Adipocyte (in vitro differentiated cells): ENCODE measurements at regions not wholly inside any gene's neighbourhood (a gene's known extent, or its start where the extent isn't known, plus 50 kb on each side); places are given as distances from the start of the nearest gene placed in this dataset.
A peak's percentile ranks its signal among the peaks of the same experiment; 100 is the strongest.

Experiments
- DNase-seq: peaks from one replicate; pipeline ENCODE4 v3.0.0-alpha.2; 2015; ENCODE audit warnings: low read depth
- H3K27me3 ChIP-seq: replicated peaks from 2 replicates; pipeline ENCODE4 v1.7.0; 2013; ENCODE audit warnings: mild to moderate bottlenecking, low read length, moderate library complexity; ENCODE audit not compliant: control insufficient read depth, insufficient read depth
- H3K36me3 ChIP-seq: 2 replicates; pipeline ENCODE4 v1.7.0; 2013; ENCODE audit warnings: low read length, mild to moderate bottlenecking, moderate library complexity; ENCODE audit not compliant: control insufficient read depth, insufficient read depth, severe bottlenecking
- H3K4me1 ChIP-seq: 2 replicates; pipeline ENCODE4 v1.7.0; 2013; ENCODE audit warnings: mild to moderate bottlenecking, low read length, moderate library complexity; ENCODE audit not compliant: control insufficient read depth, insufficient read depth
- H3K4me3 ChIP-seq: 2 replicates; pipeline ENCODE4 v1.7.0; 2013; ENCODE audit warnings: mild to moderate bottlenecking, low read length, moderate library complexity
- H3K9ac ChIP-seq: 2 replicates; pipeline ENCODE4 v1.7.0; 2013; ENCODE audit warnings: mild to moderate bottlenecking, low read length, moderate library complexity
- H3K9me3 ChIP-seq: 2 replicates; pipeline ENCODE4 v1.7.0; 2013; ENCODE audit warnings: mild to moderate bottlenecking, low read length, moderate library complexity; ENCODE audit not compliant: control insufficient read depth

GRCh38 chr5:125394661-125395280 lies 648.3 kb upstream of the ZNF608 start:
- Histone ChIP-seq H3K9ac (no peak overlapping the region), H3K9me3 (peaks cover 8% of the 10 kb centered on the region), H3K27me3 (no peaks in the 10 kb centered on the region), H3K36me3 (no peaks in the 10 kb centered on the region), H3K4me3 (no peak overlapping the region), H3K4me1 (peaks cover 6% of the 10 kb centered on the region)
- no peak for DNase-seq

- H3K36me3 ChIP-seq = no peaks in the 10 kb centered on the region
- no peak overlapping the region for H3K9ac ChIP-seq
- no peaks in the 10 kb centered on the region for H3K4me1 ChIP-seq
Observed at GRCh38 chr5:125396462-125396861, 650.0 kb upstream of the ZNF608 start.

GRCh38 chr5:125398466-125398865 lies 652.0 kb upstream of the ZNF608 start:
- DNase-seq = no peak
- no peaks in the 10 kb centered on the region for H3K27me3 ChIP-seq
- no peaks in the 10 kb centered on the region for H3K4me1 ChIP-seq
- H3K36me3 ChIP-seq = no peaks in the 10 kb centered on the region
- H3K4me3 ChIP-seq = no peak overlapping the region
- H3K9ac ChIP-seq = no peak overlapping the region
- H3K9me3 ChIP-seq = peaks cover 8% of the 10 kb centered on the region

More at GRCh38 chr5:125396462-125396861, 650.0 kb upstream of the ZNF608 start:
- Histone ChIP-seq H3K9me3 (peaks cover 8% of the 10 kb centered on the region), H3K27me3 (no peaks in the 10 kb centered on the region), H3K4me3 (no peak overlapping the region)
- no peak for DNase-seq

- H3K36me3 ChIP-seq = no peaks in the 10 kb centered on the region
- H3K27me3 ChIP-seq = no peaks in the 10 kb centered on the region
- H3K9me3 ChIP-seq = peaks cover 13% of the 10 kb centered on the region
- no peak for DNase-seq
- no peaks in the 10 kb centered on the region for H3K4me1 ChIP-seq
- H3K9ac ChIP-seq = no peak overlapping the region
- H3K4me3 ChIP-seq = no peak overlapping the region
Observed at GRCh38 chr5:125399885-125400284, 653.4 kb upstream of the ZNF608 start.

GRCh38 chr5:125401724-125402622 lies 655.5 kb upstream of the ZNF608 start:
- Histone ChIP-seq H3K4me3 (no peak overlapping the region), H3K27me3 (no peaks in the 10 kb centered on the region), H3K4me1 (no peaks in the 10 kb centered on the region), H3K9me3 (peaks cover 26% of the 10 kb centered on the region), H3K9ac (no peak overlapping the region), H3K36me3 (no peaks in the 10 kb centered on the region)
- DNase-seq = no peak

- H3K27me3 ChIP-seq = no peaks in the 10 kb centered on the region
- H3K4me1 ChIP-seq = no peaks in the 10 kb centered on the region
- H3K9ac ChIP-seq = no peak overlapping the region
- DNase-seq = no peak
- peaks cover 32% of the 10 kb centered on the region for H3K9me3 ChIP-seq
- no peak overlapping the region for H3K4me3 ChIP-seq
- no peaks in the 10 kb centered on the region for H3K36me3 ChIP-seq
Observed at GRCh38 chr5:125402787-125403186, 656.3 kb upstream of the ZNF608 start.

- H3K36me3 ChIP-seq = no peaks in the 10 kb centered on the region
- DNase-seq = no peak
- H3K4me1 ChIP-seq = peaks cover 8% of the 10 kb centered on the region
- H3K9ac ChIP-seq = no peak overlapping the region
- no peaks in the 10 kb centered on the region for H3K27me3 ChIP-seq
- H3K4me3 ChIP-seq = no peak overlapping the region
- peaks cover 32% of the 10 kb centered on the region for H3K9me3 ChIP-seq
Observed at GRCh38 chr5:125404056-125404455, 657.6 kb upstream of the ZNF608 start.

GRCh38 chr5:125408448-125409233 lies 662.2 kb upstream of the ZNF608 start:
- Histone ChIP-seq H3K4me3 (no peak overlapping the region), H3K36me3 (no peaks in the 10 kb centered on the region), H3K9ac (no peak overlapping the region), H3K27me3 (no peaks in the 10 kb centered on the region), H3K9me3 (peaks cover 32% of the 10 kb centered on the region), H3K4me1 (peaks cover 49% of the 10 kb centered on the region)
- peak; percentile 48 for DNase-seq

- Histone ChIP-seq H3K9me3 (peaks cover 32% of the 10 kb centered on the region), H3K27me3 (no peaks in the 10 kb centered on the region), H3K4me3 (no peak overlapping the region), H3K36me3 (no peaks in the 10 kb centered on the region), H3K4me1 (peaks cover 49% of the 10 kb centered on the region), H3K9ac (no peak overlapping the region)
- DNase-seq = peak; percentile 36
Observed at GRCh38 chr5:125409234-125409860, 662.9 kb upstream of the ZNF608 start.

GRCh38 chr5:125409861-125410536 lies 663.6 kb upstream of the ZNF608 start:
- peaks cover 26% of the 10 kb centered on the region for H3K9me3 ChIP-seq
- no peak for DNase-seq
- H3K4me1 ChIP-seq = peaks cover 49% of the 10 kb centered on the region
- H3K36me3 ChIP-seq = no peaks in the 10 kb centered on the region
- peak overlapping the region; percentile 75 for H3K4me3 ChIP-seq
- H3K27me3 ChIP-seq = no peaks in the 10 kb centered on the region
- H3K9ac ChIP-seq = peak overlapping the region; percentile 43
